Heart right ventricle (tissue), 16 donors: ENCODE measurements at regions not wholly inside any gene's neighbourhood (a gene's known extent, or its start where the extent isn't known, plus 50 kb on each side); places are given as distances from the start of the nearest gene placed in this dataset.
A peak's percentile ranks its signal among the peaks of the same experiment; 100 is the strongest.

Experiments
- ATAC-seq, 8 donors: fragments of 200-7000 bp; cut with Tn5 transposase; one replicate each; pipeline ENCODE4 v1.9.1; 2020; ENCODE audit warnings: mild to moderate bottlenecking in 8 of 8, moderate library complexity in 8 of 8, moderate number of reproducible peaks in 1 of 8
- DNase-seq, 2 donors: peaks; one replicate each; pipeline ENCODE4 v3.0.0-alpha.2; 2020
- H3K27ac ChIP-seq, 10 donors: fragments of 200-600 bp; sonication (generic) in 2 of 10; one replicate each; pipeline versions ENCODE4 v1.5.0 to v1.8.0; 2020 to 2022; ENCODE audit warnings: mild to moderate bottlenecking in 3 of 10
- H3K27me3 ChIP-seq, 7 donors: fragments of 200-600 bp; one replicate each; pipeline ENCODE4 v1.8.0; 2021 to 2022; ENCODE audit warnings: mild to moderate bottlenecking in 2 of 7
- H3K36me3 ChIP-seq, 9 donors: fragments of 200-600 bp; sonication (generic) in 1 of 9; one replicate each; pipeline versions ENCODE4 v1.5.0 to v1.8.0; 2020 to 2022; ENCODE audit warnings: mild to moderate bottlenecking in 2 of 9
- H3K4me1 ChIP-seq, 9 donors: fragments of 200-600 bp; sonication (generic) in 1 of 9; one replicate each; pipeline versions ENCODE4 v1.5.0 to v1.8.0; 2020 to 2022; ENCODE audit warnings: mild to moderate bottlenecking in 4 of 9
- H3K4me3 ChIP-seq, 10 donors: fragments of 200-600 bp; sonication (generic) in 2 of 10; one replicate each; pipeline versions ENCODE4 v1.5.0 to v1.8.0; 2020 to 2022; ENCODE audit warnings: mild to moderate bottlenecking in 7 of 10, moderate library complexity in 2 of 10
- H3K9me3 ChIP-seq, 11 donors: fragments of 200-600 bp in 10 of 11; sonication (generic) in 2 of 11; one replicate each; pipeline versions ENCODE4 v1.5.0 to v1.8.0; 2013 to 2022; ENCODE audit warnings: mild to moderate bottlenecking in 2 of 11, control low read depth in 1 of 11, moderate library complexity in 1 of 11
- whole genome bisulfite sequencing, 2 donors: extraction: QIAGEN DNeasy Blood & Tissue Kit; methylation state at CpG; one replicate each; pipeline ENCODE4 v1.1.7; 2013; ENCODE audit warnings: inconsistent platforms in 1 of 2; 5-methylcytosine and 5-hydroxymethylcytosine counted together
- intact Hi-C, 10 donors: fragments of 100-400 bp; cut with DNase I; formaldehyde crosslinking; loops; one replicate each; pipeline versions ENCODE4 v1.11.1 to v1.14.2; 2022
- TF ChIP-seq, protein P1 (sequence below), 9 donors: fragments of 200-600 bp; sonication (generic) in 2 of 9; IDR thresholded peaks; one replicate each; pipeline versions ENCODE4 v1.5.0 to v1.8.0; 2021 to 2022; ENCODE audit warnings: antibody characterized with exemption in 9 of 9, mild to moderate bottlenecking in 5 of 9, moderate library complexity in 1 of 9
- donor health status: Arrhythmogenic right ventricular cardiomyopathy.
- donor health status: ischemic (EF 13 %, LVEDD 7.1; RV severe dilation, severe dysfunction).
- donor health status: healthy with polysubstance abuse.
- donor health status: DM: no; HTN: yes; CAD: no.
- donor health status: DM: no; HTN: no; CAD: no.
- donor health status: ischemic (EF 25% LVEDD 6.9; RV normal size, moderate dysfunction).
- donor health status: ischemic (EF 25% LVEDD 5.7; RV mildly dilated, moderate dysfunction).
- donor health status: healthy.
- donor health status: DM: yes; HTN: yes; CAD: no.
- donor health status: Ischemic cardiomyopathy.
- donor health status: ischemic (EF 35%, LVEDD 5.7; RV mildly dilated, moderate dysfunction).
- donor health status: nonischemic (EF 11% LVEDD 7.7; RV severe dilation, severe dysfunction).
- donor health status: DM: yes; HTN: yes; CAD: no.
- donor health status: PGD.
- donor health status: ischemic (EF 29% LVEDD 5.4; RV normal size, mild dysfunction).
- donor health status: nonischemic (EF 23%, LVEDD 6.1; RV moderate dilation, normal function).

GRCh38 chr2:136250131-136250530, 132.2 kb upstream of the CXCR4 start:
- H3K9me3 ChIP-seq, result no peaks in the 10 kb centered on the region
- intact Hi-C loops, result no loop called here

DNA sequence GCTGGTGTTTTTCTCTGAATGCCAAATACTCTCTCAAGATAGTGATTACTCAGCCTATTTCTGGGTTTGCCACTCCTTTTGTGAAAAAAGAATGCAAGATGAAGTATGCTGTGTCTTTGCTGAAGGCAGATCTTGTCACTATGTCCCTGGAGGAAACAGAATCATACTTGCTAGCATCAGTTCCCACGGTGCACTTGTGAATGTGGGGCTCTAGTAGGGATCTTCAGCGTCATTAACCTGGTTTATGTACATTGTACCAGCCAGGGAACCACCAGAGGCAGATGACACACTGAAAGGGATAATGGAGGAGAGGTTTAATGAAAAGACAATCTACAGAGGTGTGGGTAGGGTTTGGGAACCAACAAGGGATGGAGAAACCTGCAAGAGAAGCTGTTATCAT, 131.0 kb upstream of the CXCR4 start:
- no peaks in the 10 kb centered on the region for H3K36me3 ChIP-seq
- no peaks in the 10 kb centered on the region for H3K27me3 ChIP-seq
- H3K4me1 ChIP-seq, result peaks cover 0 to 53% (median 3%) of the 10 kb centered on the region in 9 donors
- TF ChIP-seq, protein P1, sequence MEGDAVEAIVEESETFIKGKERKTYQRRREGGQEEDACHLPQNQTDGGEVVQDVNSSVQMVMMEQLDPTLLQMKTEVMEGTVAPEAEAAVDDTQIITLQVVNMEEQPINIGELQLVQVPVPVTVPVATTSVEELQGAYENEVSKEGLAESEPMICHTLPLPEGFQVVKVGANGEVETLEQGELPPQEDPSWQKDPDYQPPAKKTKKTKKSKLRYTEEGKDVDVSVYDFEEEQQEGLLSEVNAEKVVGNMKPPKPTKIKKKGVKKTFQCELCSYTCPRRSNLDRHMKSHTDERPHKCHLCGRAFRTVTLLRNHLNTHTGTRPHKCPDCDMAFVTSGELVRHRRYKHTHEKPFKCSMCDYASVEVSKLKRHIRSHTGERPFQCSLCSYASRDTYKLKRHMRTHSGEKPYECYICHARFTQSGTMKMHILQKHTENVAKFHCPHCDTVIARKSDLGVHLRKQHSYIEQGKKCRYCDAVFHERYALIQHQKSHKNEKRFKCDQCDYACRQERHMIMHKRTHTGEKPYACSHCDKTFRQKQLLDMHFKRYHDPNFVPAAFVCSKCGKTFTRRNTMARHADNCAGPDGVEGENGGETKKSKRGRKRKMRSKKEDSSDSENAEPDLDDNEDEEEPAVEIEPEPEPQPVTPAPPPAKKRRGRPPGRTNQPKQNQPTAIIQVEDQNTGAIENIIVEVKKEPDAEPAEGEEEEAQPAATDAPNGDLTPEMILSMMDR (IDR thresholded peaks at IDR 0.05), result no peak
- 78 to 80% methylated on average over 2 of the region's 2 CpGs for WGBS, 2 donors
- ATAC-seq, result no peak
- H3K27ac ChIP-seq, result no peak overlapping the region
- no peak for DNase-seq
- no peaks in the 10 kb centered on the region for H3K9me3 ChIP-seq
- H3K4me3 ChIP-seq, result no peak overlapping the region
- intact Hi-C loops, result no loop called here

More at GRCh38 chr2:136250131-136250530, 132.2 kb upstream of the CXCR4 start:
- DNase-seq, result no peak
- TF ChIP-seq, protein P1 (IDR thresholded peaks at IDR 0.05), result no peak
- no peak overlapping the region for H3K4me3 ChIP-seq
- no peaks in the 10 kb centered on the region for H3K27me3 ChIP-seq
- H3K36me3 ChIP-seq, result no peaks in the 10 kb centered on the region
- ATAC-seq, result no peak
- no peak overlapping the region for H3K27ac ChIP-seq
- WGBS, 2 donors, result 71 to 75% methylated on average over 3 of the region's 3 CpGs
- peaks cover 0 to 64% (median 3%) of the 10 kb centered on the region in 9 donors for H3K4me1 ChIP-seq

GRCh38 chr2:136248242-136248641, 130.3 kb upstream of the CXCR4 start:
- TF ChIP-seq, protein P1 (IDR thresholded peaks at IDR 0.05), result no peak
- ATAC-seq (peak in 5 of 8 donors; percentile 34 to 60 (median 46)), DNase-seq (no peak)
- peaks cover 0 to 47% (median 3%) of the 10 kb centered on the region in 9 donors for H3K4me1 ChIP-seq
- H3K4me3 ChIP-seq, result no peak overlapping the region
- H3K27me3 ChIP-seq, result no peaks in the 10 kb centered on the region
- no peaks in the 10 kb centered on the region for H3K36me3 ChIP-seq
- no peaks in the 10 kb centered on the region for H3K9me3 ChIP-seq
- intact Hi-C loops, result no loop called here
- WGBS, 2 donors, result 41 to 60% methylated on average over 2 of the region's 2 CpGs
- no peak overlapping the region for H3K27ac ChIP-seq

DNA sequence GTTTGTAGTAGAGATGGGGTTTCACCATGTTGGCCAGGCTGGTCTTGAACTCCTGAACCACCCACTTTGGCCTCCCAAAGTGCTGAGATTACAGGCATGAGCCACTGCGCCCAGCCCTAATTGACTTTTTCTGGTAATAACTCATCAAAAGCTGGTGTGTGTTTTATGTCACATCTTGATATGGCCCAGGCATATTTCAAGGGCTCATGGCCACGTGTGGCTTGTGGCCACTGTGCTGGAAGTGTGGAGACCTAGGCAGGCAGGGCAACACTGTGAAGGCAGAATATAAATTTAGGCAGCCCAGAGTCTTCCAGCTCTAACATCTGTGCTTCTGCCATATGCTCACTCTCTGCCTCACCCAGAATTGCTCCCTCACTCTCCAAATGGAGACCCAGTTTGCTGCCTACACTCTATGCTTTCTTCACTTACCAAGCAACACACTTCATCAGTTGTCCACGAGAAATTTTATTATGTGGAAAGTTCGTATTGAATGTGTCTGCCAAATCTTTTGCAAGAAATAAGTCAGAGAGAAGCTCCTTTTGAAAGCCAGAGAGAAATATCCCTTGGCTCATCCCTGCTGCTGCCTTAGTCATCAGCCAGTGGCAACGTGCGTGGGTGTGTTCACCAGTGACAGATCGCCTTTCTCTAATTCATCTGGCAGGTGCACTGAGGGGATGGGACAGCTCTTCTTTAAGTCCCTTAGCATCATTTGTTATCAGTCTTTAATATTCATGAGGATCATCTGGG, 129.4 kb upstream of the CXCR4 start:
- H3K27me3 ChIP-seq, result no peaks in the 10 kb centered on the region
- peak overlapping the region in 1 of 10 donors; percentile 7 for H3K27ac ChIP-seq
- H3K4me3 ChIP-seq, result no peak overlapping the region
- peaks cover 0 to 55% (median 3%) of the 10 kb centered on the region in 9 donors for H3K4me1 ChIP-seq
- DNase-seq (no peak), ATAC-seq (peak in 3 of 8 donors; percentile 14 to 43 (median 40))
- H3K36me3 ChIP-seq, result no peaks in the 10 kb centered on the region
- intact Hi-C loops, result no loop called here
- TF ChIP-seq, protein P1 (IDR thresholded peaks at IDR 0.05), result no peak
- H3K9me3 ChIP-seq, result no peaks in the 10 kb centered on the region
- WGBS, 2 donors, result 67 to 76% methylated on average over 7 of the region's 7 CpGs
